ENCODE measurements at regions not wholly inside any gene's neighbourhood (a gene's known extent, or its start where the extent isn't known, plus 50 kb on each side); places are given as distances from the start of the nearest gene placed in this dataset.
"Not testable (repeated sequence)": the region's sequence is repeated elsewhere in the genome, so short reads cannot be mapped to it uniquely, and the experiment has no call there.

- not testable (repeated sequence) for DNase-seq (ENCODE audit: low spot score)
Measured at GRCh38 chr2:91422102-91422501, 2730.6 kb downstream of the RPIA start.

- DNase-seq (ENCODE audit: low spot score) = not testable (repeated sequence)
Measured at GRCh38 chr2:91427148-91427547, 2735.7 kb downstream of the RPIA start.

GRCh38 chr2:91441932-91442245 is 2750.4 kb downstream of the RPIA start:
- DNase-seq (ENCODE audit: low spot score) = not testable (repeated sequence)

DNA sequence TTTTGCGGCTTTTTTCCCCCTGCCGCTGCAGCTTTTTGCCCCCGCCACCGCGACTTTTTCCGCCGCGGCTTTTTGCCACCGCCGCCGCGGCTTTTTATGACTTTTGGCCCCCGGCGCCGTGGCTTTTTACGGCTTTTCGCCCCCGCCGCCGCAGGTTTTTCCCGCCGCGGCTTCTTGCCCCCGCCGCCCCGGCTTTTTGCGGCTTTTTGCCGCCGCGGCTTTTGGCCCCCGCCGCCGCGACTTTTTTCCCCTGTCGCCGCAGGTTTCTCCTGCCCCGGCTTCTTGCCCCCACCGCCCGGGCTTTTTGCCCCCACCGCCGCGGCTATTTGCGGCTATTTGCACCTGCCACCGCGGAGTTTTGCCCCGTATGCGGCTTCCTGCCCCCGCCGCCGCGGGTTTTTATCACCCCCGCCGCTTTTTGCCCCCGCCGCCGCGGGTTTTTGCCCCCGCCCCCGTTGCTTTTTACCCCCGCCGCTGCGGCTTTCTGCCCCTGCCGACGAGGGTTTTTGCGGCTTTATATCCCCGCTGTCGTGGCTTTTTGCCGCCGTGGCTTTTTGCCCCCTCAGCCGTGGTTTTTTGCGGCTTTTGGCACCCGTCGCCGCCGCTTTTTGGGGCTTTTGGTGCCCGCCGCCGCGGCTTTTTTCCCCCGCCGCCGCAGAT is 2750.9 kb downstream of the RPIA start:
- DNase-seq (ENCODE audit: low spot score) = no peak

DNA sequence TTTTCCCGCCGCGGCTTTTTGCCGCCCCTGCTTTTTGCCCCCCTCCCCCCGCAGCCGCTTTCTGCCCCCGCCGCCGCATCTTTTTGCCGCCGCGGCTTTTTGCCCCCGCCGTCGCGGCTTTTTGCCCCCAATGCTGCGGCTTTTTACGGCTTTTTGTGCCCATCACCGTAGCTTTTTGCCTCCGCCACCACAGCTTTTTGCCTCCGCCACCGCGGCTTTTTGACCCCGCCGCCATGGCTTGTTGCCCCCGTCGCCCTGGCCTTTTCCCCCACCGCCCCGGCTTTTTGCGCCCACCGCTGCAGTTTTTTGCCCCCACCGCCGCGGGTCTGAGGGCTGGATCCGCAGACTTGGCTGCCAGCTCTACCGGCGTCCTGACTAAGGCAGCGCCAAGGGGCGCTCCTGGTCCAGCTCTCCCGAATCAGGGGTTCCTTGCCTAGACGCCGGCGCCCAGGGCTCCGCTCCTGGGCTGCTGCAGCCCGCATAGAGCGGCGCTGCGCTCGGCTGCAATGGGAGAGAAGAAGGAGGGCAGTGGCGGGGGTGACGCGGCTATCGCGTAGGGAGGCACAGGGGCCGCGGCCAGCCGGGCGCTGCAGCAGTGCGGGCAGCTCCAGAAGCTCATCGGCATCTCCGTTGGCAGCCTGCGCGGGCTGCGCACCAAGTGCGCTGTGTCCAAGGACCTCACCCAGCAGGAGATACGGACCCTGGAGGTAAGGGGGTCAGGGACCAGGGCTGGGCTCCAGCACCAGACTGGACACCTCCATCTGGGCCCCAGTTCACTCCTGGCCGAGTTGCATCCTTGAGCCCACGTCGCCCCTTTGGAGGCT is 2751.6 kb downstream of the RPIA start:
- not testable (repeated sequence) for DNase-seq (ENCODE audit: low spot score)

DNA sequence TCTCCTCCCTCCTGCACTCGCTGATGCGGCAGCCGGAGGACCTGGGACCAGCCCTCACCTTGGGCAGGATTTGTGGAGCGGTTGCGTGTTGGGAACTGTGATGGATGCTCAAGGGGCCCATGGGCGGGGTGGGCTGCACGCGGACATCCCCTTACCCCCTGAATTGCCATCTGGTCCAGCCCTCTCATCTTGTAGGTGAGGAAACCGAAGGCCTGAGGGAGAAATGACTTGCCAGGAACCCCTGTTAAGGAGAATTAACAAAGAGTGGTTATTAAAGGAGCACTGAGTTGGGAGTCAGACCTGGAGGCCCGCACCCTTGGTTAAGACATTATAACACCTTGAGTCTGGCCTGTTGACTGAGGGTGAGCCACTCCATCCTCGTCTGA is 2752.2 kb downstream of the RPIA start:
- not testable (repeated sequence) for DNase-seq (ENCODE audit: low spot score)

- DNase-seq (ENCODE audit: low spot score) = not testable (repeated sequence)
Measured at GRCh38 chr2:91445705-91446104, 2754.2 kb downstream of the RPIA start.

- not testable (repeated sequence) for DNase-seq (ENCODE audit: low spot score)
Measured at GRCh38 chr2:91446489-91446888, 2755.0 kb downstream of the RPIA start.

DNA sequence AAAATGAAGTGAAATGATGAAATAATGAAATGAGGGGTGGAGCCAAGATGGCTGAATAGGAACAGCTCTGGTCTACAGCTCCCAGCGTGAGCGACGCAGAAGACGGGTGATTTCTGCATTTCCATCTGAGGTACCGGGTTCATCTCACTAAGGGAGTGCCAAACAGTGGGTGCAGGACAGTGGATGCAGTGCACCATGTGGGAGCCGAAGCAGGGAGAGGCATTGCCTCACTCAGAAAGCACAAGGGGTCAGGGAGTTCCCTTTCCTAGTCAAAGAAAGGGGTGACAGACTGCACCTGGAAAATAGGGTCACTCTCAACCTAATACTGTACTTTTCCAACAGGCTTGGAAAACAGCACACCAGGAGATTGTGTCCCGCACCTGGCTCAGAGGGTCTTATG is 2755.4 kb downstream of the RPIA start:
- not testable (repeated sequence) for DNase-seq (ENCODE audit: low spot score)

DNA sequence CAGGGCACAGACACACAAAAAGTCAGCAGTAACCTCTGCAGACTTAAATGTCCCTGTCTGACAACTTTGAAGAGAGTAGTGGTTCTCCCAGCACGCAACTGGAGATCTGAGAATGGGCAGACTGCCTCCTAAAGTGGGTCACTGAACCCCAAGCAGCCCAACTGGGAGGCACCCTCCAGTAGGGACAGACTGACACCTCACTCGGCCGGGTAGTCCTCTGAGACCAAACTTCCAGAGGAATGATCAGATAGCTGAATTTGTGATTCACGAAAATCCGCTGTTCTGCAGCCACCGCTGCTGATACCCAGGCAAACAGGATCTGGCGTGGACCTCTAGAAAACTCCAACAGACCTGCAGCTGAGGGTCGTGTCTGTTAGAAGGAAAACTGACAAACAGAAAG is 2756.0 kb downstream of the RPIA start:
- not testable (repeated sequence) for DNase-seq (ENCODE audit: low spot score)

DNA sequence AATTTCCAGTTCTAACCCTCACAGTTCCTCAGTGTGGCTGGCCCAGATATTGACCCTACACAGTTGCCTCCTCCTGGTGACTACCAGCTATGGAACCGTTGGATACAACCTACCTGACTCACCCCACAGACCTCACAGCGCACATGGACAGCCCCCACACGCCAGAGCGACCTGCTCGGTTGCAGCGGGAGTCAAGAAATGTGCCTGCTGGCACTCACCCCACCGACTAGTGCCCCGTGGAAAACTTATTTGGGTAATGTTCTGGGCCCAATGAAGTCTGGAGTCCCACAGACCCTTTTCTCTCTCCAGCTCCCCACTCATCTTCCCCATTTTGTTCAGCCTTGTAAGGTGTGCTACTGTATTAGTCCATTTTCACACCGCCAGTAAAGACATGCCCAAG is 2770.8 kb downstream of the RPIA start:
- DNase-seq (ENCODE audit: low spot score) = not testable (repeated sequence)

GRCh38 chr2:91463007-91463406 is 2771.5 kb downstream of the RPIA start:
- not testable (repeated sequence) for DNase-seq (ENCODE audit: low spot score)

DNA sequence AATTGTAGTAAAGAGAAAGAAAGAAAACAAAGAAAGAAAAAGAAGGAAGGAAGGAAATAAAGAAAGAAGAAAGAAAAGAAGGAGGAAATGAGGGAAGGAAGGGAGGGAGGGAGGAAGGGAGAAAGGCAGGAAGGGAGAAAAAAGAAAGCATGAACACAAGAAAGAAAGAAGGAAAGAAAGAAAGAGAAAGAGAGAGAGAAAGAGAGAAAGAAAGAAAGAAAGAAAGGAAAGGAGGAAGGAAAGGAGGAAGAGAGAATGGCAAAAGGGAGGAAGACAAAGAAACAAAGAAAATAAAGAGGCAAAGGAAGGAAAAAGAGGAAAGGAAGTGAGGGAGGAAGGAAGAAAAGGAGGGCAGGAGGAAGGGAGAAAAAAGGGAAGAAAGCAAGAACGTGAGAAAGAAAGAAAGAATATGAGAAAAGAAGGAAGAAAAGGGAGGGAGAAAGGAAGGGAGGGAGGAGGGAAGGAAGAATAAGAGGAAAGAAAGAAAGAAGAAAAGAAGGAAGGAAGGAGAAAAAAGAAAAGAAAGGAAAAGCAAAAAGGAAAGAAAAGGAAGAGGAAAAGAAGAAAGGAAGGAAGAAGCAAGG is 2775.4 kb downstream of the RPIA start:
- DNase-seq (ENCODE audit: low spot score) = not testable (repeated sequence)

- not testable (repeated sequence) for DNase-seq (ENCODE audit: low spot score)
Measured at GRCh38 chr2:91476244-91476935, 2784.9 kb downstream of the RPIA start.

DNA sequence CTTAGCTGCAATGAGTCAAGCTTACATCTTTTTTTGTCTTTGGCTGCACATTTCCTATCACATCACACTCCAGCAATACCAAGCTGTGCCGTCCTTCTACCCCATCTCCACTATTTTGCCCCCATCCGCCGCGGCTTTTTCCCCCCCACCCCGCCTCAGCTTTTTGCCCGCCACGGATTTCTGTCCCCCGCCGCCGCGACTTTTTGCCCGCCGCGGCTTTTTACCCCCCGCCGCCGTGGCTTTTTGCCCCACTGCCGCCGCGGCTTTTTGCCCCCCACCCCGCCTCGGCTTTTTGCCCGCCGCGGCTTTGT is 2785.4 kb downstream of the RPIA start:
- DNase-seq (ENCODE audit: low spot score) = not testable (repeated sequence)

- not testable (repeated sequence) for DNase-seq (ENCODE audit: low spot score)
Measured at GRCh38 chr2:91477291-91477690, 2785.8 kb downstream of the RPIA start.

DNA sequence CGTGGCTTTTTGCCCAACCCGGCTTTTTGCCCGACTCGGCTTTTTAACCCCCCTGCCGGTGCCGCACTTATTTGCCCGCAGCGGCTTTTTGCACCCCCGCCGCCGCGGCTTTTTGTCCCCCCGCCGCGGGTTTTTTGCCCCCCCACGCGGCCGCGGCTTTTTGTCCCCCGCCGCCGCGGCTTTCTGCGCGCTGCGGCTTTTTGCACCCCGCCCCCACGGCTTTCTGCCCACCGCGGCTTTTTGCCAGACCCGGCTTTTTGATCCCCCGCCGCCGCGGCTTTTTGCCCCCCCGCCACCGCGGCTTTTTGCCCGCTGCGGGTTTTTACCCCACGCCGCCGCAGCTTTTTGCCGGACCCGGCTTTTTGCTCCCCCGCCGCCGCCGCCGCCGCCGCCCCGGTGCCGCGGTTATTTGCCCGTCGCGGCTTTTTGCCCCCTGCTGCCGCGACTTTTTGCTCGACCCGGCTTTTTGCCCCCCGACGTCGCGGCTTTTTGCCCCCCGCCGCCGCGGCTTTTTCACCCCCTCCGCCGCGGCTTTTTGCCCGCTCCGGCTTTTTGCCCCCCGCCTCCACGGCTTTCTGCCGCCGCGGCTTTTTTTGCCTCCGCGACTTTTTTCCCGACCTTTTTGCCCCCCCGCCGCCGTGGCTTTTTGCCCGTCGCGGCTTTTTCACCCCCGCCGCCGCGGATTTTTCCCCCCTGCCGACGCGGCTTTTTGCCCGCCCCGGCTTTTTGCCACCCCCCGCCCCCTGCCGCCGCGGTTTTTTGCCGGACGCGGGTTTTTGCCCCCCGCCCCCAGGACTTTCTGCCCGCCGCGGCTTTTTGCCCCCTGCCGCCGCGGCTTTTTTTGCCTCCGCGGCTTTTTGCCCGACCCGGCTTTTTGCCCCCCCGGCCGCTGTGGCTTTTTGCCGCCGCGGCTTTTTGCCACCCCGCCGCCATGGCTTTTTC is 2786.5 kb downstream of the RPIA start:
- DNase-seq (ENCODE audit: low spot score) = no peak

- not testable (repeated sequence) for DNase-seq (ENCODE audit: low spot score)
Measured at GRCh38 chr2:91478851-91479718, 2787.6 kb downstream of the RPIA start.

- DNase-seq (ENCODE audit: low spot score) = not testable (repeated sequence)
Measured at GRCh38 chr2:91485226-91485625, 2793.8 kb downstream of the RPIA start.
